K562 (cell line): ENCODE measurements at regions not wholly inside any gene's neighbourhood (a gene's known extent, or its start where the extent isn't known, plus 50 kb on each side); places are given as distances from the start of the nearest gene placed in this dataset.

Experiments used
- ATAC-seq: fragments of 200-7000 bp; cut with Tn5 transposase; 3 replicates; pipeline ENCODE4 v1.9.1; 2020; ENCODE audit warnings: moderate library complexity
- BruUV-seq: library from RNA; stranded (reverse); fragments of 400-500 nt; replicated peaks from 2 replicates; lab custom pipeline; 2021; lab: Mats Ljungman, UMichigan
- CTCF ChIA-PET: fragments of 300-600 bp; formaldehyde crosslinking; extraction: SDS; loops from one replicate; lab custom pipeline; 2021; ENCODE audit warnings: low intra/inter-chr PET ratio; lab: Yijun Ruan, JAX
- POLR2A ChIA-PET: fragments of 300-600, 350-650 bp; sonication (Branson Sonifier 250); formaldehyde crosslinking; extraction: SDS; loops from one replicate; lab custom pipeline; 2021; ENCODE audit warnings: antibody characterized with exemption, inconsistent platforms; lab: Yijun Ruan, JAX
- DNase-seq, 4 experiments: peaks; one replicate each; pipeline versions ENCODE4 v3.0.0 to v3.0.0-alpha.2; 2011 to 2018; ENCODE audit warnings: low spot score in 3 of 4, mixed read lengths in 3 of 4; ENCODE audit errors: extremely low read depth in 1 of 4
- FAIRE-seq: peaks from 2 replicates; lab custom pipeline; 2011; peaks lifted over from hg19 to GRCh38; lab: Jason Lieb, UNC
- H2AFZ ChIP-seq: 2 replicates; pipeline ENCODE4 v1.6.0; 2011; ENCODE audit warnings: low read depth, low read length, control low read depth, inconsistent platforms
- H3K27ac ChIP-seq: fragments of 200-600 bp; 3 replicates; pipeline ENCODE4 v1.8.0; 2011; ENCODE audit warnings: low read depth, mild to moderate bottlenecking, control low read depth, inconsistent platforms, low read length, moderate library complexity, mixed read lengths; ENCODE audit errors: extremely low read depth
- H3K27me3 ChIP-seq, 2 experiments: fragments of 300-600 bp in 1 of 2; 2 replicates in 1 of 2; 3 replicates in 1 of 2; pipeline versions ENCODE4 v1.6.0 to v1.8.0; 2011; ENCODE audit warnings: inconsistent platforms in 2 of 2, low read length in 2 of 2, mild to moderate bottlenecking in 1 of 2, mixed read lengths in 1 of 2, moderate library complexity in 1 of 2; ENCODE audit not compliant: control insufficient read depth in 2 of 2, insufficient read depth in 2 of 2
- H3K36me3 ChIP-seq: fragments of 300-600 bp; 3 replicates; pipeline ENCODE4 v1.8.0; 2011; ENCODE audit warnings: mild to moderate bottlenecking, low read length, inconsistent platforms; ENCODE audit not compliant: control insufficient read depth, insufficient read depth
- H3K4me1 ChIP-seq, 2 experiments: fragments of 200-600 bp in 1 of 2; replicated peaks in 1 of 2; 2 replicates in 1 of 2; 3 replicates in 1 of 2; pipeline versions ENCODE4 v1.5.1 to v1.8.0; 2011; ENCODE audit warnings: inconsistent platforms in 2 of 2, low read length in 2 of 2, mild to moderate bottlenecking in 1 of 2, mixed read lengths in 1 of 2, moderate library complexity in 1 of 2; ENCODE audit not compliant: control insufficient read depth in 2 of 2, insufficient read depth in 2 of 2
- H3K4me2 ChIP-seq: 2 replicates; pipeline ENCODE4 v1.6.1; 2011; ENCODE audit warnings: low read length, control low read depth, inconsistent platforms, mixed read lengths; ENCODE audit not compliant: insufficient read depth
- H3K4me3 ChIP-seq: fragments of 200-600 bp; sonication (generic), shearing (Covaris generic); 2 replicates; pipeline ENCODE4 v1.5.1; 2016; ENCODE audit warnings: control low read depth, inconsistent platforms
- H3K79me2 ChIP-seq: fragments of 200-600 bp; 3 replicates; pipeline ENCODE4 v1.8.0; 2011; ENCODE audit warnings: low read length, inconsistent platforms; ENCODE audit not compliant: control insufficient read depth, insufficient read depth
- H3K9ac ChIP-seq, 2 experiments: 2 replicates each; pipeline versions ENCODE4 v1.6.0 to v1.6.1; 2011; ENCODE audit warnings: low read depth in 2 of 2, low read length in 2 of 2, control low read depth in 1 of 2, inconsistent platforms in 1 of 2, mild to moderate bottlenecking in 1 of 2, mixed read lengths in 1 of 2; ENCODE audit not compliant: insufficient read depth in 1 of 2
- H3K9me1 ChIP-seq: one replicate; pipeline ENCODE4 v1.6.0; 2011; ENCODE audit warnings: inconsistent platforms, mild to moderate bottlenecking, low read length, moderate library complexity; ENCODE audit not compliant: control insufficient read depth, insufficient read depth
- H3K9me3 ChIP-seq: replicated peaks from 2 replicates; pipeline ENCODE4 v1.5.1; 2011; ENCODE audit warnings: low read depth, low read length, inconsistent platforms; ENCODE audit not compliant: control insufficient read depth, insufficient read depth
- H4K20me1 ChIP-seq: replicated peaks from 2 replicates; pipeline ENCODE4 v1.6.1; 2011; ENCODE audit warnings: low read length, inconsistent platforms, mixed read lengths; ENCODE audit not compliant: control insufficient read depth, insufficient read depth
- FOSL1 ChIP-seq: fragments of 200-800 bp; sonication (Bioruptor generic); conservative IDR thresholded peaks from 2 replicates; pipeline ENCODE4 v1.6.1; 2016; ENCODE audit warnings: missing genetic modification characterization, missing compliant biosample characterization
- NFE2 ChIP-seq: IDR thresholded peaks from 2 replicates; pipeline ENCODE4 v1.6.1; 2014; ENCODE audit warnings: antibody characterized with exemption, low read depth
- NFIC ChIP-seq: fragments of 450-650 bp; IDR thresholded peaks from 2 replicates; pipeline ENCODE4 v1.6.1; 2017; ENCODE audit warnings: mild to moderate bottlenecking, inconsistent platforms
- NONO ChIP-seq, 2 experiments: fragments of 200-400 bp in 1 of 2; fragments of 450-650 bp in 1 of 2; formaldehyde crosslinking in 1 of 2; IDR thresholded peaks; 2 replicates each; pipeline ENCODE4 v1.6.1; 2017; ENCODE audit warnings: low read depth in 2 of 2, mild to moderate bottlenecking in 2 of 2, moderate library complexity in 2 of 2, low read length in 1 of 2
- POU5F1 ChIP-seq: fragments of 150-350 bp; IDR thresholded peaks from 2 replicates; pipeline ENCODE4 v1.6.1; 2014; ENCODE audit warnings: borderline replicate concordance, low read length, low read depth, mild to moderate bottlenecking; ENCODE audit not compliant: partially characterized antibody
- SAFB ChIP-seq: fragments of 200-400 bp; formaldehyde crosslinking; IDR thresholded peaks from 2 replicates; pipeline ENCODE4 v1.6.1; 2017; ENCODE audit warnings: low read depth, low read length, borderline replicate concordance
- SREBF2 ChIP-seq: sonication (generic); formaldehyde crosslinking; IDR thresholded peaks from 2 replicates; pipeline ENCODE4 v1.4.0; 2020; ENCODE audit warnings: mild to moderate bottlenecking, missing genetic modification reagents
- TGIF2 ChIP-seq: sonication (generic); formaldehyde crosslinking; IDR thresholded peaks from 2 replicates; pipeline ENCODE4 v1.8.1; 2022; ENCODE audit warnings: mild to moderate bottlenecking, missing genetic modification reagents, moderate library complexity
- ZNF175 ChIP-seq: fragments of 200-800 bp; sonication (Bioruptor generic); IDR thresholded peaks from 2 replicates; pipeline ENCODE4 v1.6.1; 2016; ENCODE audit warnings: low read depth, mild to moderate bottlenecking, missing genetic modification characterization, missing compliant biosample characterization
- ZNF316 ChIP-seq: fragments of 450-650 bp; IDR thresholded peaks from 2 replicates; pipeline ENCODE4 v1.6.1; 2016
- ZNF518B ChIP-seq: fragments of 250-450 bp; sonication (Bioruptor Pico); IDR thresholded peaks from 2 replicates; pipeline ENCODE4 v1.5.0; 2021; ENCODE audit warnings: mild to moderate bottlenecking, moderate library complexity
- WGBS: fragments of 100-300 bp; shearing (Covaris generic); methylation state at CpG from one replicate; pipeline ENCODE4 v1.1.6; 2016; ENCODE audit warnings: low coverage, mixed read lengths; ENCODE audit not compliant: insufficient coverage; ENCODE audit errors: missing lambda C conversion rate; 5-methylcytosine and 5-hydroxymethylcytosine counted together
- in situ Hi-C: fragments of 300-500 bp; cut with MboI; formaldehyde crosslinking; loops from 4 replicates; pipeline ENCODE4 v1.15.0; 2018; ENCODE audit warnings: inconsistent platforms, mixed read lengths
- intact Hi-C: fragments of 100-400 bp; cut with micrococcal nuclease; formaldehyde crosslinking; loops from 2 replicates; pipeline ENCODE4 v1.14.2; 2022
- TF ChIP-seq, protein P1 (sequence below): fragments of 250-450 bp; sonication (Bioruptor Pico); IDR thresholded peaks from 2 replicates; pipeline ENCODE4 v1.4.0; 2020; ENCODE audit warnings: mild to moderate bottlenecking, moderate library complexity
- TF ChIP-seq, protein P2 (sequence below): fragments of 450-650 bp; IDR thresholded peaks from 2 replicates; pipeline ENCODE4 v1.6.1; 2018; ENCODE audit warnings: mild to moderate bottlenecking, low read depth; ENCODE audit not compliant: partially characterized antibody

GRCh38 chr3:182397164-182397563, 396.1 kb upstream of the ATP11B start:
- ATAC-seq, result no peak
- Histone ChIP-seq H3K27ac (no peak overlapping the region), H3K36me3 (no peaks in the 10 kb centered on the region), H3K27me3 (no peaks in the 10 kb centered on the region), H3K9ac (no peak overlapping the region), H3K9me3 (no peaks in the 10 kb centered on the region), H3K9me1 (no peaks in the 10 kb centered on the region), H3K79me2 (no peaks in the 10 kb centered on the region), H3K4me3 (no peak overlapping the region), H2AFZ (no peak overlapping the region), H3K4me1 (peaks cover 2 to 23% of the 10 kb centered on the region in 2 experiments; a peak in 3 of 5 replicates), H4K20me1 (no peaks in the 10 kb centered on the region), H3K4me2 (no peak overlapping the region)
- ChIA-PET CTCF (no interaction called here), POLR2A (interaction anchor here (1.0 to 1.2 kb wide), 2 partner anchors 20 to 87 kb away, joined by 3 read pairs; no protein-coding TSS in a partner anchor)
- in situ Hi-C loops (no loop called here), intact Hi-C loops (no loop called here)
- no TSS peak for BruUV-seq
- 38% methylated on average over 1 of the region's 1 CpG for WGBS
- DNase-seq, result no peak
- no peak for FAIRE-seq
- TF ChIP-seq NONO (IDR thresholded peaks at IDR 0.05; ENCODE audit: low read depth in 2 of 2, low read length in 1 of 2) (no peak), ZNF518B (CRISPR knock-in tag) (no peak), POU5F1 (no peak), NFIC (peak; percentile 45; the same call in 1 of the 2 replicates), FOSL1 (tag) (0 out of 2 replicates have a peak, but pooled peaks have one; percentile 25), ZNF316 (peak; percentile 97), TGIF2 (no peak), SREBF2 (CRISPR knock-in tag) (no peak), ZNF175 (CRISPR knock-in tag) (no peak), NFE2 (0 out of 2 replicates have a peak, but pooled peaks have one; percentile 2), SAFB (no peak)
- TF ChIP-seq, protein P1, sequence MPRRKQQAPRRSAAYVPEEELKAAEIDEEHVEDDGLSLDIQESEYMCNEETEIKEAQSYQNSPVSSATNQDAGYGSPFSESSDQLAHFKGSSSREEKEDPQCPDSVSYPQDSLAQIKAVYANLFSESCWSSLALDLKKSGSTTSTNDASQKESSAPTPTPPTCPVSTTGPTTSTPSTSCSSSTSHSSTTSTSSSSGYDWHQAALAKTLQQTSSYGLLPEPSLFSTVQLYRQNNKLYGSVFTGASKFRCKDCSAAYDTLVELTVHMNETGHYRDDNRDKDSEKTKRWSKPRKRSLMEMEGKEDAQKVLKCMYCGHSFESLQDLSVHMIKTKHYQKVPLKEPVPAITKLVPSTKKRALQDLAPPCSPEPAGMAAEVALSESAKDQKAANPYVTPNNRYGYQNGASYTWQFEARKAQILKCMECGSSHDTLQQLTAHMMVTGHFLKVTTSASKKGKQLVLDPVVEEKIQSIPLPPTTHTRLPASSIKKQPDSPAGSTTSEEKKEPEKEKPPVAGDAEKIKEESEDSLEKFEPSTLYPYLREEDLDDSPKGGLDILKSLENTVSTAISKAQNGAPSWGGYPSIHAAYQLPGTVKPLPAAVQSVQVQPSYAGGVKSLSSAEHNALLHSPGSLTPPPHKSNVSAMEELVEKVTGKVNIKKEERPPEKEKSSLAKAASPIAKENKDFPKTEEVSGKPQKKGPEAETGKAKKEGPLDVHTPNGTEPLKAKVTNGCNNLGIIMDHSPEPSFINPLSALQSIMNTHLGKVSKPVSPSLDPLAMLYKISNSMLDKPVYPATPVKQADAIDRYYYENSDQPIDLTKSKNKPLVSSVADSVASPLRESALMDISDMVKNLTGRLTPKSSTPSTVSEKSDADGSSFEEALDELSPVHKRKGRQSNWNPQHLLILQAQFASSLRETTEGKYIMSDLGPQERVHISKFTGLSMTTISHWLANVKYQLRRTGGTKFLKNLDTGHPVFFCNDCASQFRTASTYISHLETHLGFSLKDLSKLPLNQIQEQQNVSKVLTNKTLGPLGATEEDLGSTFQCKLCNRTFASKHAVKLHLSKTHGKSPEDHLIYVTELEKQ (CRISPR knock-in tag), result no peak
- TF ChIP-seq, protein P2, sequence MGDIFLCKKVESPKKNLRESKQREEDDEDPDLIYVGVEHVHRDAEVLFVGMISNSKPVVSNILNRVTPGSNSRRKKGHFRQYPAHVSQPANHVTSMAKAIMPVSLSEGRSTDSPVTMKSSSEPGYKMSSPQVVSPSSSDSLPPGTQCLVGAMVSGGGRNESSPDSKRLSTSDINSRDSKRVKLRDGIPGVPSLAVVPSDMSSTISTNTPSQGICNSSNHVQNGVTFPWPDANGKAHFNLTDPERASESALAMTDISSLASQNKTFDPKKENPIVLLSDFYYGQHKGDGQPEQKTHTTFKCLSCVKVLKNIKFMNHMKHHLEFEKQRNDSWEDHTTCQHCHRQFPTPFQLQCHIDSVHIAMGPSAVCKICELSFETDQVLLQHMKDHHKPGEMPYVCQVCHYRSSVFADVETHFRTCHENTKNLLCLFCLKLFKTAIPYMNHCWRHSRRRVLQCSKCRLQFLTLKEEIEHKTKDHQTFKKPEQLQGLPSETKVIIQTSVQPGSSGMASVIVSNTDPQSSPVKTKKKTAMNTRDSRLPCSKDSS, result no peak
